Stimulated activated CD4-positive, alpha-beta T cell treated with anti-CD3 and anti-CD28 coated beads, Interleukin-2, amount 100 ng/mL, for 48 hours (primary cell): ENCODE measurements at regions not wholly inside any gene's neighbourhood (a gene's known extent, or its start where the extent isn't known, plus 50 kb on each side); places are given as distances from the start of the nearest gene placed in this dataset.

ENCODE experiments used
- DNase-seq, 2 donors: peaks; one replicate each; pipeline ENCODE4 v3.0.0-alpha.2; 2020

DNA sequence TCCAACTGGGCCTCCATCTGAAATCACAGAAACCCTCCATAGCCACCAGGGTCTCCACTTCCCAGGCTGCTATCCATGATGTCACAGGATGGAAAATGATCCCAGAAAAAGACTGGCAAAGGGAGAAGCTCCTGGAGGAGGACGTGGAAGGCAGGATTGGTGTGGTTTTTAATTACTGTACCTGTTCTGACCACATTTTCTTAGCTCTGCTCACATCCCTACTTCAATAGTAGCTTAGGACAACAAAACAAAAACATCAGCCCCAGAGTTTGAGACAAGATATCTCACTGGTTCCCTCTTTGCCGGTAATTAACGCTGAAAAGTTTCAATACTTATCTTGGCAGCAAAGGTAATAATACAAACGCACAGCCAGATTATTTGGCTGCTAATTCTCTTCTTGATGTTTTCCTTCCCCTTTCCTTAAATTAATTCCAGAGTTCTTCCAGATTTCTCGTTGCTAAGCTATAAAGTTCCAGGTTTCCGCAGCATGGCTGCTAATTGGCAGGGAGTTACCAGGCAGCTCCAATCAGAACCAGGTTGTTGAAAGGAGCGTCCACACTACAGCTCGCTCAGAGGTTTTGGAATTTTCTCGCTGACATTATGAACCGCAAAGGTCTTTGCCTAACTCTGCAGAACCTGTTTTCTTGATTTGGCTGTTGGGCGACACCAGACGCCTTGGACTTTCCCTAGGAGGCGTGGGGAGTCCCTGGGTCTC lies 263.4 kb downstream of the MRTFB start:
- DNase-seq: no peak

DNA sequence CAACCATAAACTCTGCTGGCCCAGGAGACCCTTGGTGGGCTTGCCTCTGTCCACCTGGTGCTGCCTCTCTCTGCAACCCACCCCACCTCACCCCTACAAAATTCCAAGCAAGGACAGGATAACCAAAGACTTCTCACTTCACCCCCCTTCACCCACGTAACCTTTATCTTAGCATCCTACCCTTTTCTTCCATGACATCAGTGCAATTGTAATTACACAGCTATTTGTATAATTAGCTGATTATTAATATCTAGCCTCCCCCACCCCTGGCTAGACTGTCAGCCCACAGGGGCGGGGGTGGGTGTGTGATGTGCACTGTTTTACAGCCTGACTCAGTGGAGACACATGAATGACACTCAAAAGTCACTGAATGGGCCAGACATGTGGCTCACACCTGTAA lies 262.2 kb downstream of the MRTFB start:
- no peak for DNase-seq

DNA sequence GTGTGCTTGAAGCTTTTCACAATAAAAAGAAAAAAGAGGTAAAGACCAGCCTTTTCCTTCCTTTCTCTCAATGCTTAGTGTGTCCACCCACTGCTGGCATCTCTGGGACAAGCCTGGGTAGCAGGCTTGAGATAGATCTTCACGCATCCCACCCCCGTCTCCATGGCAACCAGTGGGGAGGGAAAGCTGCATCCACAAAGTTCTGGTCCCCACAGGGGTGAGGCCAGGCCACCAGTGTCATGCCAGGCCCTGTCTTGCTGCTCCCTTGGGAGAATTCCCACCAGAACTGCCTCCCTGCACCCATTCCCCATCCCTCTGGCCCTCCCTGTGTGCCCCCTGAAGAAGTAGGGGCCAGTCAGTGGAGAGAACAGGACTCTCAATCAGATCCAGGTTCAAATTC lies 259.9 kb downstream of the MRTFB start:
- DNase-seq: no peak

DNA sequence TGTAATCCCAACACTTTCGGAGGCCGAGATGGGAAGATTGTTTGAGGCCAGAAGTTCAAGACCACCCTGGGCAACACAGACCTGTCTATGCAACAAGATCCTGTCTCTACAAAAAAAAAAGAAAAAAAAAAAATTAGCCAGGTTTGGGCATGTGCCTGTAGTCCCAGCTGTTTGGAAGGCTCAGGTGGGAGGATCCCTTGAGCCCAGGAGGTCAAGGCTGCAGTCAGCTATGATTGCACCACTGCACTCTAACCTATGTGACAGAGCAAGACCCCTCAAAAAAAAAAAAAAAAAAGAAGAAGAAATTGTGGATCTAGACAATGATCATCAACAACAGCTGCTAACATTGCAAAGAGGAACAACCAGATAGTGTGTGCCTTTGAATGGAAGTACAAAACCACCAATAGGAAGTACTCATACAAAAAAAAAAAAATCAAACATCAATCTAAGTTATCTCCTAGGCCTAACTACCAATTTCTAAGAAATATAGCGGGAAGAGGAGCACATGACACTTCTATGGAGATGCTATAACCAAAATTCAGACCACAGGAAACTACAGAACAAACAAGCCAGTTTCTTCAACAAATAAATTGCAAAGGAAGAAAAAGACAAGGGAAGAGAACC lies 258.7 kb downstream of the MRTFB start:
- DNase-seq: no peak

DNA sequence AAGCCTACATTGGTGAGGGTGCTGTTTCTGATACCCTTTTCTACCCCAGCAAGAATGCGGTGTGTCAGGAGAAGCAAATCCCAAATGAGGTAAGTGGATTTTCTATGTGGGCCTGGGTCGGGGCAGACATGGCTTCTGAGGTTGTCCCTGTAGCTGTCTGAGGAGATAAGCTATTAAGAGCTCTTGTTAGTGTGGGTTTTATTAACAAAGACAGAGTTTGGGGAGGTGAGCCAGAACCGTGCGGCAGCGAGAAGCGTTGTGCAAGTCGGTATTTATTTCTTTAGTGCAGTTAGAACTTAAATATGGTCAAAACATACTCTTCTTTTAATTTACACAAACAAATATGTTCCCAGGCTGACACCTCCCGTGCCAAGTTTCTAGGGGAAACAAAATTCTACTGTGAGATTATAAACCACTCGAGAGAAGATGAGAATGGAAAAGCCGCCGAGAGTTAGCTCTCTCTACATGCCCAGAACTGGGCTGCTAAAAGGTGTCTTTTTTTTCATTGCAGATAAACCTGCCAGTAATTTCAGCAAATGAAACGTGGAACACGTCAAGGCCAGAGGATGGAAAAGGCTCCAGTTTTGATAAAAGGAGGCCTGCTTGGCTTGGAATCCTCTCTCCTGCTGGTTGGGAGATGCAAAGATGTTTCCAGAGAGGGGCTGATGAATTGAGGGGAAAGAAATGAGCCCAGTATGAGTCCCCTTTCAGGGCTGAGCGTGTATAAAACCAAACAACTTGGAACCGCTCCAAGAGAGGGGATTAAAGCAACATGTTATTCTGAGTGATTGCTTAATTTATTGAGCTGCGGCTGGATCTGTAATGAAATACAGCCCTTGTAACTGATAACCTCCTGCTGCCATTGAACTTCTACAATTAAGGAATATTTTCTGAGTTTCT lies 254.6 kb downstream of the MRTFB start:
- DNase-seq: no peak

DNA sequence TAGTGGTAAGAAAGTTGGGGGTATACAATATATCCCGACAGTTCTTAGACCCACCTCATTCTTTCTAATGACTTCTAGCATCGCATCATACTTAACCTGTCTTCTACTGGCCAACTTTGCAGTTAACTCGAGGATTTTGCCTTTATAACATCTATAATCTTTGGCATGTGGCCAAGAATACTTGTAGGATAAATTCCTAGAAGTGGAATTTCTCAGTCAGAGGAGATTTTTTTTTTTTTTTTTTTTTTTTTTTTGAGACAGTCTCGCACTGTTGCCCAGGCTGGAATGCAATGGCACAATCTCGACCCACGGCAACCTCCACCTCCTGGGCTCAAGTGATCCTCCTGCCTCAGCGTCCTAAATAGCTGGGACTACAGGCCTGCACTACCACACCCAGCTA lies 253.5 kb downstream of the MRTFB start:
- DNase-seq: no peak

DNA sequence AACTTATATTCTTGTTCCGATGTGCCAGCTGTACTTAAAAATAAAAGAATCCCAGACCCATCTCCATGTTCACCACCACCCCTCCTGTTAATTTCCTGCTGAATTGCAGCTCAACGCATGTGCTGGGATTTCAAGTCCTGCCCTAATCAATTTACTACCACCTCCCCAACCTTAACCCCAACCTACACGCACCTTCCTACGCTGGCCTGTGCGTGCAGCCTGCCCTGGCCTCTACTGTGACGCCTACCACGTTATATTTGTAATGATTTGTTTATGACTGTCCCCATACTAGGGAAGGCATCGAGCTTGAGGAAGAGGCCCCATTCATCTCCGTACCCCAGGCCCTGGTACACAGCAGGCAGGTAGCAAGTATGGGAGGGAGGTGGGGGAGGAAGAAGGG lies 251.1 kb downstream of the MRTFB start:
- no peak for DNase-seq

DNA sequence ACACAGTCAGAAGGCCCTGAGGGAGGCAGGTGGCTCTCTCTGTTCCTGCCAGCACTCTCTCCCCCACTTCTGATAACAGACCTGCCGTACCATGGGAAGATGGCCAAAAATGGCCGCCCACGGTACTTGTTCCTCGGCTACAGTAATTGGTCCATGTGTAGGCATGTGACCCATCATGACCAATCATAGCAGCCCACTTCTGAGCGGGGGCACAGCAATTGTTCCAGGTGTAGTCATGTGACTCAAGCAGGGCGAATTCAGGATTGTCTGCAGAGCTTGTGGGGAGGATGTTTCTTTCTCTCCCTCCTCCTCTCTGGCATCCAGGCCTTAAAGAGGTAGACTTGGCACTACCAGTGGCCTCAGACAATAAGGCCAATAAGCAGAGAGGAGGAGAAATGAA lies 250.4 kb downstream of the MRTFB start:
- DNase-seq: no peak

DNA sequence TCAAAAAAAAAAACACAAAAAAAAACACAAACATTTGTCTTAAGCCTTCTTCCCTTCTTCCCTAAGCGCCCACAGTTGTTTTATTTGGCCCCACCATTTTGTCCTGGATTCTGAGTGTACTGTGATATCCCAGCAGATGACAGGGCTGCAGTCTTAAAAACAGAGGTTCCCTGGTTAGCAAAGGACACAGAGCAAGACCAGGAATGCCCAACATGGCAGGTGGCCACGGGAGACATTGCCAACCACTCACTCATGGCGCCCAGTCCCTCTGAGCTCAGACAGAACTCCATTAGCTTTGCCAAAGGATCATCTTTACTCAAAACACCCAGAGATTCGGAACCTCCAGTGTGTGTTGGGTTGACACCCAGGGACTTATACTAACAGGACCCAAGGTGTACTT lies 249.3 kb downstream of the MRTFB start:
- no peak for DNase-seq
